ENCODE measurements at regions not wholly inside any gene's neighbourhood (a gene's known extent, or its start where the extent isn't known, plus 50 kb on each side); places are given as distances from the start of the nearest gene placed in this dataset.
"Not testable (repeated sequence)": the region's sequence is repeated elsewhere in the genome, so short reads cannot be mapped to it uniquely, and the experiment has no call there.

GRCh38 chr7:65074959-65075358 lies 68.5 kb upstream of the ERV3-1 start:
- not testable (repeated sequence) for TF ChIP-seq CTCF (IDR thresholded peaks at IDR 0.05; ENCODE audit: poor library complexity, severe bottlenecking); EZH2 (IDR thresholded peaks at IDR 0.05; ENCODE audit: borderline replicate concordance, insufficient read depth, low read length, poor library complexity, severe bottlenecking); EP300 (conservative IDR thresholded peaks at IDR 0.05; ENCODE audit: poor library complexity, severe bottlenecking); TAF1 (IDR thresholded peaks at IDR 0.05; ENCODE audit: low read depth)
